IMR-90 (cell line): ENCODE measurements at regions not wholly inside any gene's neighbourhood (a gene's known extent, or its start where the extent isn't known, plus 50 kb on each side); places are given as distances from the start of the nearest gene placed in this dataset.

Experiments
- CTCF ChIP-seq: conservative IDR thresholded peaks from 2 replicates; pipeline ENCODE4 v1.5.1; 2012; ENCODE audit warnings: mild to moderate bottlenecking, low read depth, low read length, improper control_type of control experiment
- POLR2A ChIP-seq: IDR thresholded peaks from 2 replicates; pipeline ENCODE4 v1.6.1; 2012; ENCODE audit warnings: mild to moderate bottlenecking, low read depth, low read length
- RAD21 ChIP-seq: IDR thresholded peaks from 2 replicates; pipeline ENCODE4 v1.6.1; 2012; ENCODE audit warnings: low read length, improper control_type of control experiment

GRCh38 chr5:174483411-174483810, 241.0 kb upstream of the MSX2 start:
- TF ChIP-seq POLR2A = no peak
- no peak for TF ChIP-seq RAD21
- no peak for TF ChIP-seq CTCF
